ENCODE measurements at regions not wholly inside any gene's neighbourhood (a gene's known extent, or its start where the extent isn't known, plus 50 kb on each side); places are given as distances from the start of the nearest gene placed in this dataset.
A peak's percentile ranks its signal among the peaks of the same experiment; 100 is the strongest.

DNA sequence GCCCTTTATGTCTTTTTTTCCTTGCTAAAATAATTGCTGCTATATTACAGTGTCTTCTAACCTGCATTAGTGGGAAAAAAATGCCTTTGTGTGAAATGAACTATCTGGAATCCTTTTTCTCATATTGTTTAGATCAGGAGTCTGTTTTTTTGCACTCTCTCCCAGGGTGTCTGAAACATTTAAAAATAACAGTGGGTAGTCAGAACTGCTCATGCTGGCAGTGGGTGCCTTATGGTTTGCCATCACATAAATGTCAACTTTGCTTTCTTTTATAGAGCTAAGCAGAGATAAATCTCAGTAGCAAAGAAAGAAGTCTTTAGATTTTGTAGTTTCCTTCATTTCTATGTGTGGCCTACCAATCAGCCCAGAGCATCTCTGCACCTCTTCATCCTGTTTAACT is 347.8 kb upstream of the RGMB start:
- CTCF ChIA-PET: interaction anchor here (0.6 kb wide), 1 partner anchor 15 kb away, joined by 3 read pairs; no protein-coding TSS in a partner anchor
- POLR2A ChIA-PET: interaction anchor here (0.6 kb wide), 1 partner anchor 142 kb away, joined by 4 read pairs; no protein-coding TSS in a partner anchor
- no peak overlapping the region for H3K4me3 Mint-ChIP-seq (ENCODE audit: unreplicated experiment)
- no peaks in the 10 kb centered on the region for H3K27me3 Mint-ChIP-seq (ENCODE audit: insufficient read depth, unreplicated experiment)
- no TSS peak for BruUV-seq (replicated peaks)
- TF ChIP-seq, protein P1, sequence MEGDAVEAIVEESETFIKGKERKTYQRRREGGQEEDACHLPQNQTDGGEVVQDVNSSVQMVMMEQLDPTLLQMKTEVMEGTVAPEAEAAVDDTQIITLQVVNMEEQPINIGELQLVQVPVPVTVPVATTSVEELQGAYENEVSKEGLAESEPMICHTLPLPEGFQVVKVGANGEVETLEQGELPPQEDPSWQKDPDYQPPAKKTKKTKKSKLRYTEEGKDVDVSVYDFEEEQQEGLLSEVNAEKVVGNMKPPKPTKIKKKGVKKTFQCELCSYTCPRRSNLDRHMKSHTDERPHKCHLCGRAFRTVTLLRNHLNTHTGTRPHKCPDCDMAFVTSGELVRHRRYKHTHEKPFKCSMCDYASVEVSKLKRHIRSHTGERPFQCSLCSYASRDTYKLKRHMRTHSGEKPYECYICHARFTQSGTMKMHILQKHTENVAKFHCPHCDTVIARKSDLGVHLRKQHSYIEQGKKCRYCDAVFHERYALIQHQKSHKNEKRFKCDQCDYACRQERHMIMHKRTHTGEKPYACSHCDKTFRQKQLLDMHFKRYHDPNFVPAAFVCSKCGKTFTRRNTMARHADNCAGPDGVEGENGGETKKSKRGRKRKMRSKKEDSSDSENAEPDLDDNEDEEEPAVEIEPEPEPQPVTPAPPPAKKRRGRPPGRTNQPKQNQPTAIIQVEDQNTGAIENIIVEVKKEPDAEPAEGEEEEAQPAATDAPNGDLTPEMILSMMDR (IDR thresholded peaks at IDR 0.05; ENCODE audit: unreplicated experiment): no peak
- peaks cover 7% of the 10 kb centered on the region for H3K9me3 Mint-ChIP-seq (ENCODE audit: unreplicated experiment)
- intact Hi-C loops (cut with micrococcal nuclease): no loop called here
- peaks cover 12% of the 10 kb centered on the region for H3K4me1 Mint-ChIP-seq (ENCODE audit: insufficient read depth, unreplicated experiment)
- no peak overlapping the region for H3K27ac Mint-ChIP-seq (ENCODE audit: low read depth, unreplicated experiment)
- H3K36me3 Mint-ChIP-seq (ENCODE audit: insufficient read depth, unreplicated experiment): no peaks in the 10 kb centered on the region
- DNase-seq (ENCODE audit: unreplicated experiment): no peak

- CTCF ChIA-PET: interaction anchor here (0.6 kb wide), 1 partner anchor 160 kb away, joined by 3 read pairs; no protein-coding TSS in a partner anchor
- H3K4me1 Mint-ChIP-seq (ENCODE audit: insufficient read depth, unreplicated experiment): peaks cover 12% of the 10 kb centered on the region
Measured at GRCh38 chr5:98428806-98429205, 344.7 kb upstream of the RGMB start.

DNA sequence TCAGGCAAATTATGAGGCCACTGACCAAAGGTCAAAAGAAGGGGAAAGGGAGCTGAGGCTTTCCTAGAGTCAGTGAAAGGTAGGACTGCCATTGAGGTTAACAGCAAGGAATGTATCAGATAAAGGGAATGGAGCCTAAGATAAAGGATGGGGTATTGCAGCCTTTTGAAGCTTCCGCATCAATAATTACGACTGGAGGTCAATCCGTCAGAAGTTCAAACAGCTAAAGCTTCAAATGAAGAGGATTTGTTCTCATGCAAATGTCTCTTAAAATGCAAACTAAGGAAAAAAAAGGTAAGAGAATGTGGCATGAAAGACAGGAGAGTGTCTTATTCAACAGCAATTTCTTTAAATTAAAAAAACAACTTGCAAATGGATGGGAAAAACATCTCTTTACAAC is 341.1 kb upstream of the RGMB start:
- no peaks in the 10 kb centered on the region for H3K27me3 Mint-ChIP-seq (ENCODE audit: insufficient read depth, unreplicated experiment)
- no peak overlapping the region for H3K27ac Mint-ChIP-seq (ENCODE audit: low read depth, unreplicated experiment)
- TF ChIP-seq, protein P1 (IDR thresholded peaks at IDR 0.05; ENCODE audit: unreplicated experiment): no peak
- no peaks in the 10 kb centered on the region for H3K9me3 Mint-ChIP-seq (ENCODE audit: unreplicated experiment)
- no TSS peak for BruUV-seq (replicated peaks)
- ChIA-PET POLR2A (interaction anchor here (1.1 kb wide), 1 partner anchor 23 kb away, joined by 3 read pairs; no protein-coding TSS in a partner anchor), CTCF (no interaction called here)
- no peaks in the 10 kb centered on the region for H3K36me3 Mint-ChIP-seq (ENCODE audit: insufficient read depth, unreplicated experiment)
- no peak overlapping the region for H3K4me3 Mint-ChIP-seq (ENCODE audit: unreplicated experiment)
- intact Hi-C loops (cut with micrococcal nuclease): no loop called here
- DNase-seq (ENCODE audit: unreplicated experiment): no peak
- peaks cover 7% of the 10 kb centered on the region for H3K4me1 Mint-ChIP-seq (ENCODE audit: insufficient read depth, unreplicated experiment)

More at GRCh38 chr5:98428806-98429205, 344.7 kb upstream of the RGMB start:
- H3K27me3 Mint-ChIP-seq (ENCODE audit: insufficient read depth, unreplicated experiment): no peaks in the 10 kb centered on the region
- DNase-seq (ENCODE audit: unreplicated experiment): peak; percentile 62
- TF ChIP-seq, protein P1 (IDR thresholded peaks at IDR 0.05; ENCODE audit: unreplicated experiment): no peak
- H3K9me3 Mint-ChIP-seq (ENCODE audit: unreplicated experiment): peaks cover 7% of the 10 kb centered on the region
- peak overlapping the region; percentile 10 for H3K4me3 Mint-ChIP-seq (ENCODE audit: unreplicated experiment)
- intact Hi-C loops (cut with micrococcal nuclease): no loop called here
- POLR2A ChIA-PET: no interaction called here
- no TSS peak for BruUV-seq (replicated peaks)
- H3K27ac Mint-ChIP-seq (ENCODE audit: low read depth, unreplicated experiment): peak overlapping the region; percentile 75
- H3K36me3 Mint-ChIP-seq (ENCODE audit: insufficient read depth, unreplicated experiment): no peaks in the 10 kb centered on the region

- intact Hi-C loops (cut with micrococcal nuclease): no loop called here
- no peak overlapping the region for H3K4me3 Mint-ChIP-seq (ENCODE audit: unreplicated experiment)
- ChIA-PET CTCF (no interaction called here), POLR2A (no interaction called here)
- peaks cover 7% of the 10 kb centered on the region for H3K4me1 Mint-ChIP-seq (ENCODE audit: insufficient read depth, unreplicated experiment)
- no peaks in the 10 kb centered on the region for H3K9me3 Mint-ChIP-seq (ENCODE audit: unreplicated experiment)
- no peak for DNase-seq (ENCODE audit: unreplicated experiment)
- H3K27me3 Mint-ChIP-seq (ENCODE audit: insufficient read depth, unreplicated experiment): no peaks in the 10 kb centered on the region
- no peak overlapping the region for H3K27ac Mint-ChIP-seq (ENCODE audit: low read depth, unreplicated experiment)
- no TSS peak for BruUV-seq (replicated peaks)
- H3K36me3 Mint-ChIP-seq (ENCODE audit: insufficient read depth, unreplicated experiment): no peaks in the 10 kb centered on the region
- TF ChIP-seq, protein P1 (IDR thresholded peaks at IDR 0.05; ENCODE audit: unreplicated experiment): no peak
Measured at GRCh38 chr5:98433022-98433421, 340.4 kb upstream of the RGMB start.
